ENCODE measurements at regions not wholly inside any gene's neighbourhood (a gene's known extent, or its start where the extent isn't known, plus 50 kb on each side); places are given as distances from the start of the nearest gene placed in this dataset.

DNA sequence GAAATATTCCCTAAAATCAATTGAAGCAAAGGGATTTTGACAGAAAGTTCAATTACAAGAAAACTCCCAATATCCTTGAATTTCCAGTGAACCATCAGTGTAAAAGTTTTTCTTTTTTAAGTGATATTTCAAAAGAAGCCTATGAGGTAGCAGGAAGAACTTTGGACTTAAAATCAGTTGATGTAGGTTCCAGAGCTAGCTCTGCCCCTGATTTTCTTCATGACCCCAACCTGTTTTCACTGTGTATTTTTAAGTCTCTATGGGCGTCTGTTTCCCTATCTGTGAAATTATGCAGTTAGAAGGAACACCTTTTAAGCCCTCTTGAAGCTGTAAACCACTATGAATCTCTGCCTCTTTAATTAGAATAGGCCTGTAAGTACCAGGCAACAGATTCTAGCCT lies 66.2 kb upstream of the SLC1A1 start:
- CTCF ChIA-PET, result interaction anchor here (0.6 kb wide), 1 partner anchor 1696 kb away, joined by 3 read pairs; no protein-coding TSS in a partner anchor
- Histone ChIP-seq H3K27ac (ENCODE audit: extremely low read depth, low read depth, low read length) (0 out of 2 replicates have a peak overlapping the region, but pooled peaks have one; percentile 17), H3K9me3 (ENCODE audit: control insufficient read depth, insufficient read depth, low read depth, low read length) (no peaks in the 10 kb centered on the region), H3K4me1 (ENCODE audit: control insufficient read depth, insufficient read depth, low read length) (peaks cover 30% of the 10 kb centered on the region), H3K4me3 (ENCODE audit: low read depth, low read length) (no peak overlapping the region), H3K36me3 (ENCODE audit: control insufficient read depth in 2 of 2, insufficient read depth in 1 of 2, low read length in 2 of 2) (no peaks in the 10 kb centered on the region)
- TF ChIP-seq, protein P1, sequence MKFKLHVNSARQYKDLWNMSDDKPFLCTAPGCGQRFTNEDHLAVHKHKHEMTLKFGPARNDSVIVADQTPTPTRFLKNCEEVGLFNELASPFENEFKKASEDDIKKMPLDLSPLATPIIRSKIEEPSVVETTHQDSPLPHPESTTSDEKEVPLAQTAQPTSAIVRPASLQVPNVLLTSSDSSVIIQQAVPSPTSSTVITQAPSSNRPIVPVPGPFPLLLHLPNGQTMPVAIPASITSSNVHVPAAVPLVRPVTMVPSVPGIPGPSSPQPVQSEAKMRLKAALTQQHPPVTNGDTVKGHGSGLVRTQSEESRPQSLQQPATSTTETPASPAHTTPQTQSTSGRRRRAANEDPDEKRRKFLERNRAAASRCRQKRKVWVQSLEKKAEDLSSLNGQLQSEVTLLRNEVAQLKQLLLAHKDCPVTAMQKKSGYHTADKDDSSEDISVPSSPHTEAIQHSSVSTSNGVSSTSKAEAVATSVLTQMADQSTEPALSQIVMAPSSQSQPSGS (tag by site-specific recombination; IDR thresholded peaks at IDR 0.05; ENCODE audit: low read depth), result no peak
- TF ChIP-seq ZNF792 (tag by site-specific recombination; IDR thresholded peaks at IDR 0.05), result no peak
- no peak for TF ChIP-seq ZNF423 (tag by site-specific recombination; IDR thresholded peaks at IDR 0.05)
- TF ChIP-seq ZNF670 (tag by site-specific recombination; IDR thresholded peaks at IDR 0.05; ENCODE audit: low read depth), result no peak
- TF ChIP-seq ZNF10 (tag by site-specific recombination; IDR thresholded peaks at IDR 0.05), result no peak
- TF ChIP-seq, protein P2, sequence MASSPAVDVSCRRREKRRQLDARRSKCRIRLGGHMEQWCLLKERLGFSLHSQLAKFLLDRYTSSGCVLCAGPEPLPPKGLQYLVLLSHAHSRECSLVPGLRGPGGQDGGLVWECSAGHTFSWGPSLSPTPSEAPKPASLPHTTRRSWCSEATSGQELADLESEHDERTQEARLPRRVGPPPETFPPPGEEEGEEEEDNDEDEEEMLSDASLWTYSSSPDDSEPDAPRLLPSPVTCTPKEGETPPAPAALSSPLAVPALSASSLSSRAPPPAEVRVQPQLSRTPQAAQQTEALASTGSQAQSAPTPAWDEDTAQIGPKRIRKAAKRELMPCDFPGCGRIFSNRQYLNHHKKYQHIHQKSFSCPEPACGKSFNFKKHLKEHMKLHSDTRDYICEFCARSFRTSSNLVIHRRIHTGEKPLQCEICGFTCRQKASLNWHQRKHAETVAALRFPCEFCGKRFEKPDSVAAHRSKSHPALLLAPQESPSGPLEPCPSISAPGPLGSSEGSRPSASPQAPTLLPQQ (tag by site-specific recombination; IDR thresholded peaks at IDR 0.05), result no peak
- TF ChIP-seq ZNF510 (tag by site-specific recombination; IDR thresholded peaks at IDR 0.05; ENCODE audit: insufficient replicate concordance), result no peak
- no peak for TF ChIP-seq ZFP3 (tag by site-specific recombination; IDR thresholded peaks at IDR 0.05; ENCODE audit: low read depth)
- TF ChIP-seq ZEB2 (tag by site-specific recombination; IDR thresholded peaks at IDR 0.05), result no peak
- TF ChIP-seq, protein P3, sequence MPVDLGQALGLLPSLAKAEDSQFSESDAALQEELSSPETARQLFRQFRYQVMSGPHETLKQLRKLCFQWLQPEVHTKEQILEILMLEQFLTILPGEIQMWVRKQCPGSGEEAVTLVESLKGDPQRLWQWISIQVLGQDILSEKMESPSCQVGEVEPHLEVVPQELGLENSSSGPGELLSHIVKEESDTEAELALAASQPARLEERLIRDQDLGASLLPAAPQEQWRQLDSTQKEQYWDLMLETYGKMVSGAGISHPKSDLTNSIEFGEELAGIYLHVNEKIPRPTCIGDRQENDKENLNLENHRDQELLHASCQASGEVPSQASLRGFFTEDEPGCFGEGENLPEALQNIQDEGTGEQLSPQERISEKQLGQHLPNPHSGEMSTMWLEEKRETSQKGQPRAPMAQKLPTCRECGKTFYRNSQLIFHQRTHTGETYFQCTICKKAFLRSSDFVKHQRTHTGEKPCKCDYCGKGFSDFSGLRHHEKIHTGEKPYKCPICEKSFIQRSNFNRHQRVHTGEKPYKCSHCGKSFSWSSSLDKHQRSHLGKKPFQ (tag by site-specific recombination; IDR thresholded peaks at IDR 0.05), result no peak
- POLR2A ChIA-PET, result no interaction called here

DNA sequence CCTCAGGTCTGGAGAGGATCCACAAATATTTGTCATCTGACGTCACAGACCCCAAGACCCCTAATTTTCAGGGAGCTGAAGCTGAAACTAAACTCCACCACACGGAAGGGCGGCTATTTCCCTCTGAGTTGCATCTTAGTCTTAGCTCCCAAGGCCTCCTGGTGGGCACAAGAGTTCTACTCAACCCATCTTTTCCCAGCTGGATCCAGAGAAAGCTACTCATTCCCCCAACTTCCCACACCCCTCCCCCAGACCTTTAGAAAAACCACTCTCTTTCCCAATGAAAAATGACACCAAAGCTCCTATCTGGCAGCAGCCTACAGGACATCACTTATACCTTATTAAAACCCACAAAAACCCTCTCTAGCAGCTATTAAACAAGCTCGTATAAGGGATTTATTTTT lies 67.1 kb upstream of the SLC1A1 start:
- Histone ChIP-seq H3K4me1 (ENCODE audit: control insufficient read depth, insufficient read depth, low read length) (peaks cover 30% of the 10 kb centered on the region), H3K9me3 (ENCODE audit: control insufficient read depth, insufficient read depth, low read depth, low read length) (no peaks in the 10 kb centered on the region), H3K4me3 (ENCODE audit: low read depth, low read length) (no peak overlapping the region), H3K36me3 (ENCODE audit: control insufficient read depth in 2 of 2, insufficient read depth in 1 of 2, low read length in 2 of 2) (no peaks in the 10 kb centered on the region), H3K27ac (ENCODE audit: extremely low read depth, low read depth, low read length) (no peak overlapping the region)
- ChIA-PET POLR2A (no interaction called here), CTCF (interaction anchor here (0.6 to 1.1 kb wide), 3 partner anchors 10 to 1695 kb away, joined by 3 read pairs; no protein-coding TSS in a partner anchor)
- TF ChIP-seq ZFHX2 (tag by site-specific recombination; conservative IDR thresholded peaks at IDR 0.05) (peak; percentile 90), ZNF10 (tag by site-specific recombination; IDR thresholded peaks at IDR 0.05) (no peak), ZNF747 (tag by site-specific recombination; IDR thresholded peaks at IDR 0.05) (no peak), OSR2 (tag by site-specific recombination; IDR thresholded peaks at IDR 0.05) (peak; percentile 78), ZNF792 (tag by site-specific recombination; IDR thresholded peaks at IDR 0.05) (no peak), ZIC2 (tag by site-specific recombination; IDR thresholded peaks at IDR 0.05) (peak; percentile 30; the same call in 1 of the 2 replicates), ZFP3 (tag by site-specific recombination; IDR thresholded peaks at IDR 0.05; ENCODE audit: low read depth) (peak; percentile 46; the same call in 1 of the 2 replicates), GLIS1 (tag by site-specific recombination; IDR thresholded peaks at IDR 0.05) (0 out of 2 replicates have a peak, but pooled peaks have one; percentile 21), ZNF501 (tag by site-specific recombination; IDR thresholded peaks at IDR 0.05) (no peak), ZNF610 (tag by site-specific recombination; IDR thresholded peaks at IDR 0.05; ENCODE audit: borderline replicate concordance) (peak; percentile 54; the same call in 1 of the 2 replicates), ZNF223 (tag by site-specific recombination; IDR thresholded peaks at IDR 0.05) (no peak), TRIM28 (IDR thresholded peaks at IDR 0.05; ENCODE audit: borderline replicate concordance, low read length) (no peak), ZBTB21 (tag by site-specific recombination; IDR thresholded peaks at IDR 0.05) (no peak), ZNF623 (tag by site-specific recombination; IDR thresholded peaks at IDR 0.05) (no peak)
- TF ChIP-seq, protein P4, sequence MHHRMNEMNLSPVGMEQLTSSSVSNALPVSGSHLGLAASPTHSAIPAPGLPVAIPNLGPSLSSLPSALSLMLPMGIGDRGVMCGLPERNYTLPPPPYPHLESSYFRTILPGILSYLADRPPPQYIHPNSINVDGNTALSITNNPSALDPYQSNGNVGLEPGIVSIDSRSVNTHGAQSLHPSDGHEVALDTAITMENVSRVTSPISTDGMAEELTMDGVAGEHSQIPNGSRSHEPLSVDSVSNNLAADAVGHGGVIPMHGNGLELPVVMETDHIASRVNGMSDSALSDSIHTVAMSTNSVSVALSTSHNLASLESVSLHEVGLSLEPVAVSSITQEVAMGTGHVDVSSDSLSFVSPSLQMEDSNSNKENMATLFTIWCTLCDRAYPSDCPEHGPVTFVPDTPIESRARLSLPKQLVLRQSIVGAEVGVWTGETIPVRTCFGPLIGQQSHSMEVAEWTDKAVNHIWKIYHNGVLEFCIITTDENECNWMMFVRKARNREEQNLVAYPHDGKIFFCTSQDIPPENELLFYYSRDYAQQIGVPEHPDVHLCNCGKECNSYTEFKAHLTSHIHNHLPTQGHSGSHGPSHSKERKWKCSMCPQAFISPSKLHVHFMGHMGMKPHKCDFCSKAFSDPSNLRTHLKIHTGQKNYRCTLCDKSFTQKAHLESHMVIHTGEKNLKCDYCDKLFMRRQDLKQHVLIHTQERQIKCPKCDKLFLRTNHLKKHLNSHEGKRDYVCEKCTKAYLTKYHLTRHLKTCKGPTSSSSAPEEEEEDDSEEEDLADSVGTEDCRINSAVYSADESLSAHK (tag by site-specific recombination; IDR thresholded peaks at IDR 0.05), result peak; percentile 45; the same call in 1 of the 2 replicates
- TF ChIP-seq, protein P5, sequence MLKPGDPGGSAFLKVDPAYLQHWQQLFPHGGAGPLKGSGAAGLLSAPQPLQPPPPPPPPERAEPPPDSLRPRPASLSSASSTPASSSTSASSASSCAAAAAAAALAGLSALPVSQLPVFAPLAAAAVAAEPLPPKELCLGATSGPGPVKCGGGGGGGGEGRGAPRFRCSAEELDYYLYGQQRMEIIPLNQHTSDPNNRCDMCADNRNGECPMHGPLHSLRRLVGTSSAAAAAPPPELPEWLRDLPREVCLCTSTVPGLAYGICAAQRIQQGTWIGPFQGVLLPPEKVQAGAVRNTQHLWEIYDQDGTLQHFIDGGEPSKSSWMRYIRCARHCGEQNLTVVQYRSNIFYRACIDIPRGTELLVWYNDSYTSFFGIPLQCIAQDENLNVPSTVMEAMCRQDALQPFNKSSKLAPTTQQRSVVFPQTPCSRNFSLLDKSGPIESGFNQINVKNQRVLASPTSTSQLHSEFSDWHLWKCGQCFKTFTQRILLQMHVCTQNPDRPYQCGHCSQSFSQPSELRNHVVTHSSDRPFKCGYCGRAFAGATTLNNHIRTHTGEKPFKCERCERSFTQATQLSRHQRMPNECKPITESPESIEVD (tag by site-specific recombination; IDR thresholded peaks at IDR 0.05), result peak; percentile 97
- TF ChIP-seq, protein P6, sequence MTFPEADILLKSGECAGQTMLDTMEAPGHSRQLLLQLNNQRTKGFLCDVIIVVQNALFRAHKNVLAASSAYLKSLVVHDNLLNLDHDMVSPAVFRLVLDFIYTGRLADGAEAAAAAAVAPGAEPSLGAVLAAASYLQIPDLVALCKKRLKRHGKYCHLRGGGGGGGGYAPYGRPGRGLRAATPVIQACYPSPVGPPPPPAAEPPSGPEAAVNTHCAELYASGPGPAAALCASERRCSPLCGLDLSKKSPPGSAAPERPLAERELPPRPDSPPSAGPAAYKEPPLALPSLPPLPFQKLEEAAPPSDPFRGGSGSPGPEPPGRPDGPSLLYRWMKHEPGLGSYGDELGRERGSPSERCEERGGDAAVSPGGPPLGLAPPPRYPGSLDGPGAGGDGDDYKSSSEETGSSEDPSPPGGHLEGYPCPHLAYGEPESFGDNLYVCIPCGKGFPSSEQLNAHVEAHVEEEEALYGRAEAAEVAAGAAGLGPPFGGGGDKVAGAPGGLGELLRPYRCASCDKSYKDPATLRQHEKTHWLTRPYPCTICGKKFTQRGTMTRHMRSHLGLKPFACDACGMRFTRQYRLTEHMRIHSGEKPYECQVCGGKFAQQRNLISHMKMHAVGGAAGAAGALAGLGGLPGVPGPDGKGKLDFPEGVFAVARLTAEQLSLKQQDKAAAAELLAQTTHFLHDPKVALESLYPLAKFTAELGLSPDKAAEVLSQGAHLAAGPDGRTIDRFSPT (tag by site-specific recombination; IDR thresholded peaks at IDR 0.05), result no peak
